ENCODE measurements at regions not wholly inside any gene's neighbourhood (a gene's known extent, or its start where the extent isn't known, plus 50 kb on each side); places are given as distances from the start of the nearest gene placed in this dataset.
"Not testable (repeated sequence)": the region's sequence is repeated elsewhere in the genome, so short reads cannot be mapped to it uniquely, and the experiment has no call there.

DNA sequence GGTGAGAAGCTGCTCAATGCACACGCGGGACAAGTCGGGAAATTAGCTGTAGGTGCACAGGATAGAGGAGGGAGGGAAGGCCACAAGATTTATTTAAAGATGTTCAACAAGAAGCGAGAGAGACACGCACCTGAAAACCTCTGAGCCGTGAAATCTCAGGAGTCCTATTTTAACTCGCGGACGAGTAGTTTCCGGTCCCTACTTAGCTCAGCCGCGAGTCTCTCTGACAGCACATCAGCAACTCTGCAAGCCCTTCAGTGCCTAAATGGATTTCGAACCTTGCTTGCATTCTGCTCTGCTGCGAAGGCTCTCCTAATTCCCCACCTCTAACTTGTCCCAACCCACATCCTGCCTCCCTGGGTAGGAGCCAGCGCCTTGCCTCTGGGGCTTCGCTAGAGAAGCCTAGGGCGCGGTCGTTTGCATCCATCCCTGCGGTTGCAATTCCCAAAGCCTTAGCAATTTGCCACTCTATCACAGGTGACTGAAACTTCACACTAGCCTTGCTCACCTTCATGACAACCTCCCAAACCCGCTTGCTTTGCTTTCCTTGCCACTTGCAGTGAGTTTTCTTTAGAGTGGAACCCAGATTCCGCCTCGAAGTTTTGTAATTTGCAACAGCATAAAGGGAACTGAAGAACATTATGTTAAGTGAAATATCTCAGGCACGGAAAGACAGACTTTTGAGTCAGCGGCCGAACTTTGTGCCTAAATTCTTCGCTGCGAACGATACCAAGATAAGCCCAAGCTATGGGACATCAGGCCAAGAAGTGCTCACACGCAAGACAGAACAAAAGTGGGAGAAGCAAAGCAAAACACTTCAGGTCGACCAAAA, 202.8 kb downstream of the KDM5D start:
- Histone ChIP-seq H3K36me3 (ENCODE audit: low read depth) (no peaks in the 10 kb centered on the region), H3K27ac (ENCODE audit: poor library complexity, severe bottlenecking) (no peak overlapping the region), H3K9me3 (ENCODE audit: severe bottlenecking) (no peaks in the 10 kb centered on the region), H3K4me1 (ENCODE audit: insufficient read depth, poor library complexity, severe bottlenecking) (no peaks in the 10 kb centered on the region), H3K27me3 (ENCODE audit: insufficient read depth, poor library complexity, severe bottlenecking) (no peaks in the 10 kb centered on the region), H3K4me3 (ENCODE audit: severe bottlenecking) (no peak overlapping the region)
- DNase-seq (ENCODE audit: low spot score): no peak
- TF ChIP-seq, protein P1, sequence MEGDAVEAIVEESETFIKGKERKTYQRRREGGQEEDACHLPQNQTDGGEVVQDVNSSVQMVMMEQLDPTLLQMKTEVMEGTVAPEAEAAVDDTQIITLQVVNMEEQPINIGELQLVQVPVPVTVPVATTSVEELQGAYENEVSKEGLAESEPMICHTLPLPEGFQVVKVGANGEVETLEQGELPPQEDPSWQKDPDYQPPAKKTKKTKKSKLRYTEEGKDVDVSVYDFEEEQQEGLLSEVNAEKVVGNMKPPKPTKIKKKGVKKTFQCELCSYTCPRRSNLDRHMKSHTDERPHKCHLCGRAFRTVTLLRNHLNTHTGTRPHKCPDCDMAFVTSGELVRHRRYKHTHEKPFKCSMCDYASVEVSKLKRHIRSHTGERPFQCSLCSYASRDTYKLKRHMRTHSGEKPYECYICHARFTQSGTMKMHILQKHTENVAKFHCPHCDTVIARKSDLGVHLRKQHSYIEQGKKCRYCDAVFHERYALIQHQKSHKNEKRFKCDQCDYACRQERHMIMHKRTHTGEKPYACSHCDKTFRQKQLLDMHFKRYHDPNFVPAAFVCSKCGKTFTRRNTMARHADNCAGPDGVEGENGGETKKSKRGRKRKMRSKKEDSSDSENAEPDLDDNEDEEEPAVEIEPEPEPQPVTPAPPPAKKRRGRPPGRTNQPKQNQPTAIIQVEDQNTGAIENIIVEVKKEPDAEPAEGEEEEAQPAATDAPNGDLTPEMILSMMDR (IDR thresholded peaks at IDR 0.05; ENCODE audit: poor library complexity, severe bottlenecking): no peak
- ATAC-seq (ENCODE audit: low read depth): peak; percentile 94

- not testable (repeated sequence) for ATAC-seq (ENCODE audit: low read depth); H3K27me3 ChIP-seq (ENCODE audit: insufficient read depth, poor library complexity, severe bottlenecking); H3K36me3 ChIP-seq (ENCODE audit: low read depth); DNase-seq (ENCODE audit: low spot score); H3K9me3 ChIP-seq (ENCODE audit: severe bottlenecking); H3K27ac ChIP-seq (ENCODE audit: poor library complexity, severe bottlenecking); H3K4me3 ChIP-seq (ENCODE audit: severe bottlenecking); H3K4me1 ChIP-seq (ENCODE audit: insufficient read depth, poor library complexity, severe bottlenecking)
Measured at GRCh38 chrY:19535697-19536096, 208.8 kb downstream of the KDM5D start.

DNA sequence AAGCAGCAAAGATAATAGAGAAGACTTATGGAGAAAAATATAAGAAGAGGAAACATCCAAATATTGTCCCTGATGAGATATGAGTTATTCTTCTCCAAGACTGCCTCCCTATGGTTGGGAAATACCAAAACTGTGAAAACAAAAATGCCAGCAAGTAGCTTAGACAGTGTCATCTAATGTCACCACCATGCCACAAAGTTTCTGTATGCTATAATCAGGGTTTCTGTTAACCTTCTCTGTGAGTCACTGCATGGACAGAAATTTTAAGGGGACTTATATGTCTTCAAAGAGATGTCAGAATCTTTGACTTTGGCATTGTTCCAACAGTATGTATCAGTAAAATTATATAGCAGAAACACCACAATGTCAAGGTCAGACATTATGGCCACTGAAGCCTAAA, 222.6 kb downstream of the KDM5D start:
- Histone ChIP-seq H3K27ac (ENCODE audit: poor library complexity, severe bottlenecking) (no peak overlapping the region), H3K36me3 (ENCODE audit: low read depth) (no peaks in the 10 kb centered on the region), H3K4me1 (ENCODE audit: insufficient read depth, poor library complexity, severe bottlenecking) (no peaks in the 10 kb centered on the region), H3K4me3 (ENCODE audit: severe bottlenecking) (no peak overlapping the region), H3K27me3 (ENCODE audit: insufficient read depth, poor library complexity, severe bottlenecking) (no peaks in the 10 kb centered on the region), H3K9me3 (ENCODE audit: severe bottlenecking) (no peaks in the 10 kb centered on the region)
- ATAC-seq (ENCODE audit: low read depth) (no peak), DNase-seq (ENCODE audit: low spot score) (no peak)
- TF ChIP-seq, protein P1 (IDR thresholded peaks at IDR 0.05; ENCODE audit: poor library complexity, severe bottlenecking): no peak

DNA sequence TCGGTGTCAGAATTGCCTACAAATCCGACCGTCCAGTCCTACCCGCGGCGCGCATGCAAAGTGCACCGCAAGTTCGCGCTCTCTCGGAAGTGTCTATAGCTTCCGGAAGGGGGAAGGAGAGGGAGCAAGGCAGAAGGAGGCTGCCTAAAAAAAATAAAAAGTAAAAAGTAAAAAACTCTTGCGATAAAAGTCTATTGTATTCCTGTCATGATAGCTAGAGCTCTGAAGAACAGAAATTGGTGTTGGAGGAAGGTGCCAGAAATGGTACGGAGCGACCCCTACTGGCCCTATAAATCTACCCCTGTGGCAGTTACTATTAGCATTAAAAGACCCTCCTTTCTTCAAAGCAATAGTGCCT, 241.5 kb downstream of the KDM5D start:
- ATAC-seq (ENCODE audit: low read depth): no peak
- Histone ChIP-seq H3K27me3 (ENCODE audit: insufficient read depth, poor library complexity, severe bottlenecking) (no peaks in the 10 kb centered on the region), H3K36me3 (ENCODE audit: low read depth) (no peaks in the 10 kb centered on the region), H3K4me1 (ENCODE audit: insufficient read depth, poor library complexity, severe bottlenecking) (no peaks in the 10 kb centered on the region), H3K4me3 (ENCODE audit: severe bottlenecking) (no peak overlapping the region), H3K27ac (ENCODE audit: poor library complexity, severe bottlenecking) (no peak overlapping the region), H3K9me3 (ENCODE audit: severe bottlenecking) (no peaks in the 10 kb centered on the region)
- TF ChIP-seq, protein P1 (IDR thresholded peaks at IDR 0.05; ENCODE audit: poor library complexity, severe bottlenecking): no peak
- DNase-seq (ENCODE audit: low spot score): no peak

GRCh38 chrY:19502169-19503091, 242.1 kb downstream of the KDM5D start:
- no peaks in the 10 kb centered on the region for H3K4me1 ChIP-seq (ENCODE audit: insufficient read depth, poor library complexity, severe bottlenecking)
- ATAC-seq (ENCODE audit: low read depth): no peak
- TF ChIP-seq, protein P1 (IDR thresholded peaks at IDR 0.05; ENCODE audit: poor library complexity, severe bottlenecking): no peak
- H3K27ac ChIP-seq (ENCODE audit: poor library complexity, severe bottlenecking): no peak overlapping the region
- H3K36me3 ChIP-seq (ENCODE audit: low read depth): no peaks in the 10 kb centered on the region
- H3K9me3 ChIP-seq (ENCODE audit: severe bottlenecking): no peaks in the 10 kb centered on the region
- no peak overlapping the region for H3K4me3 ChIP-seq (ENCODE audit: severe bottlenecking)
- DNase-seq (ENCODE audit: low spot score): no peak
- no peaks in the 10 kb centered on the region for H3K27me3 ChIP-seq (ENCODE audit: insufficient read depth, poor library complexity, severe bottlenecking)
